HL-60/S4 treated with retinoic acid at 250 ng/mL for 4 days and 3 days (cell line): ENCODE measurements at regions not wholly inside any gene's neighbourhood (a gene's known extent, or its start where the extent isn't known, plus 50 kb on each side); places are given as distances from the start of the nearest gene placed in this dataset.
"Not testable (repeated sequence)": the region's sequence is repeated elsewhere in the genome, so short reads cannot be mapped to it uniquely, and the experiment has no call there.

Experiments used
- in situ Hi-C: fragments of 300-500 bp; cut with MboI; formaldehyde crosslinking; loops from 2 replicates; pipeline ENCODE4 v1.7.0; 2022; ENCODE audit warnings: low sequenced_read_pairs

DNA sequence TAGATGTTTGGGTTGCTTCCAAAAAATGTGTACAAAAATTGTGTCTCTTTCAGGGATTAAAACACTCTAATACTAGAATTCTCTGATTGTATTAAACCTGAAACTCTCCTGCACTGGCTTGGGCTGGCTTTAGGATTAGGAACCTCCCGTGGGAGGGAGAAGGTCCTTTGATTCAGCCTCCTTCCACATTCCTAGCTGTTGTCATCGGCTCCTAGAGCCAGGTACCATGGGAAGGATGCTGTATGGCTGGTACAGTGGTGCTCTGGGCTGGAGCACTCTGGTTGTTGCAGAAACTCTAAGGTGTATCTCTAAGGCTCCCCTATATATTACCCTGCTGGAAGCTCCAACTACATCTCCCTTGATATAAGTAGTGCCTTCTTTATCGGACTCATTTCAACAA lies 245.2 kb upstream of the FOXK1 start:
- in situ Hi-C loops, result no loop called here

DNA sequence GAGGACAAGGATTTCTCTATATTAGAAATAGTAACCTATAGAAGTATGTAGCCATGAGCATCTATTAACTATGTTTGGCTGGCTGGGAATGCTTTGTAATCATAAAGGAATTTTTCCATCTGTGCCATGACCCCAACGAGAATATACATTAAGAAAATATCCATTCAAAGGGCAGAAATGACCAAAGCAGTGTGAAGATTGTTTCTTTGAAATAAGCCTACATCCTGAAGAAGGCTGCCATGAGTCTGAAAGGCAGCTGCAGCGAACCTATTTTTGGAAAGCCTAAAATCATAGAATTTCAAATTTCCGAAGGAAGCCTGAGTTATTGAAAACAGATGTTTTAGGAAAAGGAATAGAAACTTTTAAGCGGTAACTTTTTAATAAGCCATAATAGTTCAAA lies 244.2 kb upstream of the FOXK1 start:
- in situ Hi-C loops, result no loop called here

DNA sequence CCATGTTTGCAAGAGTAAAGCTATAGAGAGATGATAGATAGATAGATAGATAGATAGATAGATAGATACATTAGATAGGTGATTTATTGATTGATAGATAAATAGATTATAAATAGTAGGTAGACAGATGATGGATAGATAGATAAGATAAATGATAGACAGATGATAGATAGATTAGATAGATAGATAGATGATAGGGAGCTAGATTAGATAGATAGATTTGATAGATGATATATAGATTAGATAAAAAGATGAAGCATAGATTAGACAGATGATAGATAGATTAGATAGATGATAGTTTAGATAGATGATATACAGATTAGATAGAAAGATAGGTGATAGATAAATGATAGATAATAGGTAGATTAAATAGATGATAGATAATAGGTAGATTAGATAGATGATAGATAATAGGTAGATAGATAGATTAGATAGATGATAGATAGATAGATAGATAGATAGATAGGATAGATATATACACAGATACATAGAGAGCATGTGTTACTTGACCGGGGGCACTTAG lies 243.3 kb upstream of the FOXK1 start:
- in situ Hi-C loops, result no loop called here

DNA sequence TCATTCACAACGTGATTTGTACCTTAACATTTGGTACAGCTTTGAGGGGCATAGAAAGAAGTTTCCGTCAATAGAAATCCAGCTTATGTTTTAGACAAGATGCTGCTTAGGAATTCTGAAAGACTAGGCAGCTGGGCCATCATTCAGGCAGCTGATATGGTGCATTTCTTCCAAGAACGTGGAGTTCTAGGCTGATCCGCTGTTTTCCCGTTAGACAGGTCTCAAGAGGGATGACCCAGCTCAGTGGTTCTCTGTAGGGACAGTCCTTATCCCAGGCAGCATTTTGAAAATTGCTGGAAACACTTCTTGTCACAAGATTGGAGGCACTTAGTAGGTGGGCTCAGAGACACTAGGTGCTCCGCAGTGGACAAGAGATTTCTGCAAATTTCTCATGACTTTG lies 242.7 kb upstream of the FOXK1 start:
- in situ Hi-C loops, result no loop called here

DNA sequence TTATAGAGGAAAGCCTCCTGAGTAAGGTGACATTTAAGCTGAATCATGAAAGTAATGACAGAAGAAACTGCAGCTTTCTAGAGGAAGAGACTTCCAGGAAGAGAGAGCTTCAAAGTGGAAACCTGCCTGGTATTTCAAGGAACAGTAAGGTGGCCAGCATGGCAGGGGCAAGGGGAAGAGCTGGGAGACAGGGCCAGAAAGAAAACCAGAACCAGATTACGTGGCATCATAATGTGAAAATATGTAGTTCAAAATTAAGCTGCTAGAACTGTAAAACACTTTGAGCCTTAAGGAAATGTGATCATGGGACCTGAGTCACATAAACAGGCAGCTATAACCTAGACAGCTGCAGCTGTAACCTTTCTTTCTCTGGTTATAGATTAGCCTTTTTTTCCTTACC lies 238.0 kb upstream of the FOXK1 start:
- in situ Hi-C loops, result no loop called here

DNA sequence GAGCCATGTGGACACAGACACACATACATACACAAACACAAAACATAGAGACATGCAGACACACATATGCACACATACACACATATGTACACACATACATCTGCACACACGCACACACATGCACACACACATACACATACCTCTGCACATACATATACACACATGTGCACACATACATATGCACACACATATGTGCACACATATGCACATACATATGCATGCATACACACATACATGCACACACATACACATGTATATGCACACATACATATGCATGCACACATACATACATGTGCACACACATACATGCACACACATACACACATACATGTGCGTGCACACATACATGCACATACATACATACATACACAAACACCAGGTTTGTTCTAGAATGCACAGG lies 236.3 kb upstream of the FOXK1 start:
- in situ Hi-C loops, result no loop called here

DNA sequence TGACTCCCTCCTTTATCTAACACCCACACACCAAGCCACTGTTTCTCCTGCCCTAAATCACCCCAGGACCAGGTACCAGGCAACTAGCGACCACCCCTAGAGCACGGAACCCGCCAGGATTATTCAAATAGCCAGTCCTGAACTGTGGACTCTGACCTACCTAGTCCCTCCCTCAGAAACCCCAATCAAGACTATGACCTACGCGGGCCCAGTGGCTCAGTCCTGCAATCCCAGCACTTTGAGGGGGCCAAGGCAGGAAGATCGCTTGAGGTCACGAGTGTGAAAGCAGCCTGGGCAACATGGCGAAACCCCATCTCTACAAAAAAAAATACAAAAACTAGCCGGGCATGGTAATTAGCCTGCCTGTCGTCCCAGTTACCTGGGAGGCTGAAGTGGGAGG lies 232.8 kb upstream of the FOXK1 start:
- in situ Hi-C loops, result no loop called here

DNA sequence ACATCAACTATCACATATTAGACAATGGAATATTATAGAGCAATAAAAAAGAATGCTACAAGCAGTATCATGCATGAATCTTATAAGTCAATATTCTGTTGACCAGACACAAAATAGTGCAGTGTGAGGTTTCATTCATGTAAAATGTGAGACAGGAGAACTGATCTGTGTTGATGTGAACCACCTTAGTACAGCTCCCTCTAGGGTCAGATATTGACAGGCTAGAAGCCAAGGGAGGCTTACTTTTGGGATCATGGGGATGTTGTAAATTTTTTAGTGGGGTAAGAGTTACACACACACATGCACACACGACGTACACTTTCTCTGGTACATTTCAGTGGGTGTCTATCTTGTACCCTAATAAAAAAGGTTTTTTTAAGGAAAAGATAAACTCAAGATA lies 231.6 kb upstream of the FOXK1 start:
- in situ Hi-C loops, result no loop called here

DNA sequence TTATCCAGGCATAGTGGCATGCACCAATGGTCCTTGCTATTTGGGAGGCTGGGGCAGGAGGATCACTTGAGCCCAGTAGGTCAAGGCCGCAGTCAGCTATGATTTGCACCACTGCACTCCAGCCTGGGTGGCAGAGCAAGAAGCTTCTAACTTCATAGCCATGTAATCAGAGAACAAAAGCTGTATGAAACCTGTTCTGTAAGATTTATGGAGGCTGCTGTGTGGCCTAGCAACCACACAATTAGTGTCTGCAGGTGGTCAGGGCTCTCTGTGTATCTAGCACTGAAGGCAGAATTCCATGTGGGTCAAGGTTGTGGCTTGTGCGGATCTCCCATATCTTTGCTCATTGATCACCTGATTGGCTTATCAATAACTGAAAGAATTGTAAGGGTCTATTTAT lies 221.5 kb upstream of the FOXK1 start:
- in situ Hi-C loops, result no loop called here

DNA sequence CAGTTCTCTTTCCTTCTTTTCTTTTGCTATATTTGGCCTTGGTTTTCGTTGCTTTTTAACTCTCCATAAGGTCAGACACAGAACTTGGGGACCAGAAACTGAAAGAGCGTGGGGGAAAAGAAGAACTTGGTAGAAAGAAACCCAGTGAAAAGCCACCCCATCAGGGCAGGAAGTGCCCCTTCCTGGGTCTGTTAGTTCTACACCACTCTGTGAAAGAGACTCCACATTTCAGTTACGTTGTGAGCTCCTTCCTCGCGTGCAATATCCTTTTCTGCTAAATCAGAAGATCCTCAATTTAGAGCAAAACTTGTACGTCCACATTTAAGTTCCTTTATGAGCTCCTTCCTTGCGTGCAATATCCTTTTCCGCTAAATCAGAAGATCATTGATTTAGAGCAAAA lies 220.6 kb upstream of the FOXK1 start:
- in situ Hi-C loops, result no loop called here

DNA sequence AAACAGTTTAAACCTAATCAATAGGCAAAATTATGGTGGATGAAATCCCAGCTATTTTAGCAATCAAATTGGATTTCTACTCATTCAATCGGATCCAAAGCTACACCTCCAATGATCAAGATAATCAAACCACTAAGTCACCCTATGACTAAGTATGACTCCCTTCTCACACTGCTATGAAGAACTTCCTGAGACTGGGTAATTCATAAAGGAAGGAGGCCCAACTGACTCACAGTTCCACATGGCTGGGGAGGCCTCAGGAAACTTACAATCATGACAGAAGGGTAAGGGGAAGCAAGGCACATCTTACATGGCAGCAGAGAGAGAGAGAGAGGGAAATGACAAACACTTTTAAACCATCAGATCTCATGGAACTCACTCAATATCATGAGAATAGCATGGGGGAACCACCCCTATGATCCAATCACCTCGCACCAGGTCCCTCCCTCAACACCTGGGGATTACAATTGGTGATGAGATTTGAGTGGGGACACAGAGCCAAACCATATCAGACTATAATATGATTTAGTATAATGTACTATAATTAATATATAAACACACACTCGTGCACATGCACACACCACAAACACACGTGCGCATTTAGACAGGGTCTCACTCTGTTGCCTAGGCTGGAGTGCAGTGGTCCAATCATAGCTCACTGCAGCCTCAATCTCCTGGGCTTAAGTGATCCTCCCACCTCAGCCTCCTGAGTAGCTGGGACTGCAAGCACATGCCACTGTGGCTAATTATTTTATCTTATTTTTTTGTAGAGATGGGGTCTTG lies 213.6 kb upstream of the FOXK1 start:
- in situ Hi-C loops, result no loop called here

DNA sequence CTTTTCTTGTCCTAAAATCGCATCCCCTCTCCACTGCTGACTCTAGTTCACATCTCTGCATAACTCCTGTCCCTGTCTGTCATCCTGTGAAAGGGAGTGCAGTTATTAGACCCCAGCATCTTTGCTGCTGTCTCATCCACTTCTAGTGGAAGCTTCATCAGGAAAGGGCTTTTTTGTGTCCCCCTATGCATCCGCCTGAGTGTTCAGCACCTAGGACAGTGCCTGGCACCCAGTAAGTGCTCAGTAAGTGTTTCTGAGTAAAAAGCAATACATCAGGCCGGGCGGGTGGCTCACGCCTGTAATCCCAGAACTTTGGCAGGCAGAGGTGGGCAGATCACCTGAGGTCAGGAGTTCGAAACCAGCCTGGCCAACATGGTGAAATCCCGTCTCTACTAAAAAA lies 211.8 kb upstream of the FOXK1 start:
- in situ Hi-C loops, result no loop called here

DNA sequence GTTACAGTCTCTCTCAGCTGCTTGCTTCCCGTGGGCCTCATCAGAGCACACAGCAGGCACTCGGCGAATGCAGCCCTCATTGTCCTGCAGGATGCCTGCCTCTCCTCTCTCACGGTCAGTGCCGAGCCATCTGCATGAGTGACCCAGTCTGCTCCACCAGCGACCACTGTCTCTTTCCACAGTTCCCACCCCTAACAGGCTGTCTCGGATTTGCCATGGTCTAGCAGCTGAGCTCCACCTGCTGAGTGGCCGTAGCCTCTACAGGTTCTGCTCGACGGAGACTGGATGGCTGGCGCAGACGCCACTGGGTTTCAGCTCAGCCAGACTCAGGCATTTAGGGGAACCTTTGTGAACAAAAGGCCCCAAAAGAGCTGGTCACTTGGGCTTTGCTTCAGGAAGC lies 209.4 kb upstream of the FOXK1 start:
- in situ Hi-C loops, result no loop called here

DNA sequence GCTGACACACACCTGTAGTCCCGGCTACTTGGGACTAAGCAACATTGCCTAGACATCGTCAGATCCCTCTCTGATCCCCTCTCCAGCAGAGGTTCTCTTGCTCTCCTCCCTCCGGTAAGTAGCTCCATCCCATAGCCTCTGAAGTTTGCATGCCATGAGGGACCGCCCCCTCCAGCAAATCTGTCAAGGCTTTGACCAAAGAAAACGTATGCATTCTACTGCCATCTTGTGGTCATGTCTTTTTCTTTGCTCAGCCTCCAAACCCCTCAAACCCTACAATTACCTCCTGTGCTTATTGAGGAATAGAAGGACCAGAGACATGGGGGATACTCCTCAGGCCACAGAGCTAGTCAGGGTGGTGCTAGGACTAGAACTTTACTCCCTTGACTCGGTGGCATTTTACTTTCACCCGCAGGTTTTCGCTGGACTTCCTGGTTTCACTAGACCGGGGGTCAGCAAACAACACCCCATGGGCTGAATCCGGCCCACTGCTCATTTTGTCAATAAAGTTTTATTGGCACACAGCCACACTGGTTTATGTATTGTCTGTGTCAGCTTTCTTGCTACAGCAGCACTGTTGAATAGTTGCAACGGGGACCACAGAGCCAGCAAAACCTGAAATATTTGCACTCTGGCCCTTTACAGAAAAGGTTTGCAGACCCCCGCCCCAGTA lies 202.6 kb upstream of the FOXK1 start:
- in situ Hi-C loops, result no loop called here

DNA sequence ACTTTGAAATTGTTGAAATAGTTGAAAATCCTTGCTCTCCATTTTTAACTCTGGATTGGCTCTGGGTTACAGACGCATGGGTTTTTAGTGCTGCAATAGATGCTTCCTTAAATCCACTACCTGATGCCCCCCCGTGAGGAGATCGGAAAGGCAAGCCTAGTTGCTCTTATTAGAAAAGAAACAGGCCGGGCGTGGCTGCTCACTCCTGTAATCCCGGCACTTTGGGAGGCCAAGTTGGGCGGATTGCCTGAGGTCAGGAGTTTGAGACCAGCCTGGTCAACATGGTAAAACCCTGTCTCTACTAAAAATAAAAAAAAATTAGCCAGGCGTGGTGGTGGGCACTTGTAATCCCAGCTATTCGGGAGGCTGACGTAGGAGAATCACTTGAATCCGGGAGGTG lies 202.0 kb upstream of the FOXK1 start:
- in situ Hi-C loops, result not testable (repeated sequence)

DNA sequence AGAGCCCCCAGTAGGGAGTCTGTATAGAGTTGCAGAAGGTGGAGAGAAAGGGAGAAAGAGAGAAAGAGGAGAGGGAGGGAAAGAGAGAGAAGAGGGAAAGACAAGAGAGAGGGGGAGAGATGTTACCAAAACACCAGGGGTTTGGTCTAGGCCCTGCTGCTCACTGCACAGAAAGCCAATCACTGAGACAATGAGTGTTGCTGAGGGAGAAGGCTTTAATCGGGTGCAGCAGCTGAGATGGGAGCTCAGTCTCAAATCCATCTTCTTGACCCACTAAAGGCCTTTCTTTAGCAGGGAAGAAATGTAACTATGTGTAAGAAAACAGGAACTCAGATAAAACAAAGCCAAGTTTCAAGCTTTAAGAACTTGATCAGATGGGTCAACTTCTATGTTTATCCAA lies 198.2 kb upstream of the FOXK1 start:
- in situ Hi-C loops, result no loop called here

DNA sequence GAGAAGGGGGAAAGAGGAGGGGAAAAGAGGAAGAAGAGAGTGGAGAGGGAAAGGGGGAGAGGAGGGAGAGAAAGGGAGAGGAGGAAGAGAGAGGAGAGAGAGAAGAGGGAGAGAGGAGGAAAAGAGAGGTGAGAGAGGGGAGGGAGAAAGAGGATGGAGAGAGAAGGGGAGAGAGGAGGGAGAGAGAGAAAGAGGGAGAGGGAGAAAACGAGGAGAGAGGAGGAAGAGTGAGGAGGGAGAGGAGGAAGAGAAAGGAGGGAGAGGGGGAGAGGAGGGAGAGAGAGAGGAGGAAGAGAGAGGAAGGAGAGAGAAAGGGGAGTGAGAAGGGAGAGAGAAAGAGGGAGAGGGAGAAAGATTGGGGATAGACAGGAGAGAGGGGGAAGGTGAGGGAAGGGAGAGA lies 197.6 kb upstream of the FOXK1 start:
- in situ Hi-C loops, result no loop called here

DNA sequence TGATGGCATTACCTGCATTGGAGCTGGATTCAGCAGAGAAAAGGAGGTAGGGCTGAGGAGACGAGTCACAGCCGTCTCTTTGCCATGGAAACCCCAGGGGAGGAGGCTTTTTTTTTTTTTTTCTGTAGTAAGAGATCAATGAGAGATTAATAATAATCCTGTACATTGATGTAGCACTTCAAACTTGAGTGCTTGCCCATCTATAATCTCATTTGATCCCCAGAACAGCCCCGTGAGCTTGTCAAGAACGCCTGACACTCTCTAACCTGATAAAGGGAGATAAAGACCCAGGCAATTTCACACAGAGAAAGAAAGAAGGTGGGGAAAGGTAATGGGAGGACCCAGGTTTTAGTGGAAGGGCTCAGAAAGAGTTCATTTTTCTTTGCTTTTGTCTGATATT lies 195.2 kb upstream of the FOXK1 start:
- in situ Hi-C loops, result no loop called here

DNA sequence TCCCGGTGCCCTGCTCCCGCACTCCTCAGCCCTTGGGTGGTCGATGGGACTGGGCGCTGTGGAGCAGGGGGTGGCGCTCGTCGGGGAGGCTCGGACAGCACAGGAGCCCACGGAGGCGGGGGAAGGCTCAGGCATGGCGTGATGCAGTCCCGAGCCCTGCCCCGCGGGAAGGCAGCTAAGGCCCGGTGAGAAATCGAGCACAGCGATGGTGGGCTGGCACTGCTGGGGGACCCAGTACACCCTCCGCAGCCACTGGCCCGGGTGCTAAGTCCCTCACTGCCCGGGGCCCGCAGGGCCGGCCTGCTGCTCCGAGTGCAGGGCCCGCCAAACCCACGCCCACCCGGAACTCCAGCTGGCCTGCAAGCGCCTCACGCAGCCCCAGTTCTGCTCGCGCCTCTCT lies 185.2 kb upstream of the FOXK1 start:
- in situ Hi-C loops, result not testable (repeated sequence)

DNA sequence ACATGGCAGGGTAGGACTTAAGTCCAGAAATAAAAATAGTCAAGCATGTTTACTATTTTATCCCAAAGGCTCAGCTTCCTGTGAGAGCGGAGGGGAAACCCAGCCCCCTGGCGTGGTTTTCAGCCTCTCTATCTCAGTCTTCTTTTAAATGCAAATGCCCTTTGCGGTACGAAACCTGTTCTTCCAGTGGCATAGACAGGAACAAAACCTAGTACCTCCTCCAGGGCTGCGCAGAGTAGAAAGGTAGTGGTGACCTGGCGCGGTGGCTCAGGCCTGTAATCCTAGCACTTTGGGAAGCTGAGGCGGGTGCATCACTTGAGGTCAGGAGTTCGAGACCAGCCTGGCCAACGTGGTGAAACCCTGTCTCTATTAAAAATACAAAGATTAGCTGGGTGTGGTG lies 181.3 kb upstream of the FOXK1 start:
- in situ Hi-C loops, result no loop called here

DNA sequence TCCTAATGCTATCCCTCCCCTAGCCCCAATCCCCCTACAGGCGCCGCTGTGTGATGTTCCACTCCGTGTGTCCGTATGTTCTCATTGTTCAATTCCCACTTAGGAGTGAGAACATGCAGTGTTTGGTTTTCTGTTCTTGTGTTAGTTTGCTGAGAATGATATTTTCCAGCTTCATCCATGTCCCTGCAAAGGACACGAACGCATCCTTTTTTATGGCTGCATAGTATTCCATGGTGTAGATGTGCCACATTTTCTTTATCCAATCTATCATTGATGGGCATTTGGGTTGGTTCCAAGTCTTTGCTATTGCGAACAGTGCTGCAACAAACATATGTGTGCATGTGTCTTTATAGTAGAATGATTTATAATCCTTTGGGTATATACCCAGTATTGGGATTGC lies 174.2 kb upstream of the FOXK1 start:
- in situ Hi-C loops, result not testable (repeated sequence)

DNA sequence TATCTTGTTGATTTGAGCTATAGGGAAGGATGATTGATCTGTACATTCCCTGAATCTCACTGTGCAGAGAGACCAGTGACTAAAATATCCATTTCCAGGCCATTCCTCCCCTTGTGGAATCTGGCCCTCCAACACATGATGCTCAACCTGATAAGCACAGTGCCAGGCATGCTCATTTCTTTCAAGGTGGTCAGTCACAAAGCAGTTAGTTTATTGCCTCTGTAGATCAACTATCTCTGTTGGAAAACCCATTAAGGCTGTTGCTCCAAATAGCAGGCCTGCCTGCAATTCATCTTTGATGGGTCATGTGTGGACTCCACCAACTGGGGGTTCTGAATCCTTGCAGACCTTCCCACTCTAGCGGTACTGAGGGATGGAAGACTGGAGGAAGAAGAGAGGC lies 168.6 kb upstream of the FOXK1 start:
- in situ Hi-C loops, result no loop called here
